HEK293 (cell line): ENCODE measurements at regions not wholly inside any gene's neighbourhood (a gene's known extent, or its start where the extent isn't known, plus 50 kb on each side); places are given as distances from the start of the nearest gene placed in this dataset.

Experiments
- CTCF ChIA-PET: fragments of 350-600 bp; formaldehyde crosslinking; extraction: SDS; loops from one replicate; lab custom pipeline; 2021; ENCODE audit warnings: antibody characterized with exemption; lab: Yijun Ruan, JAX
- POLR2A ChIA-PET: fragments of 300-600 bp; formaldehyde crosslinking; extraction: SDS; loops from one replicate; lab custom pipeline; 2020; ENCODE audit warnings: antibody characterized with exemption, inconsistent platforms; lab: Yijun Ruan, JAX
- H3K27ac ChIP-seq: fragments of 200-500 bp; sonication (Bioruptor generic); 2 replicates; pipeline ENCODE4 v1.5.1; 2014; ENCODE audit warnings: low read depth, low read length, control low read depth, inconsistent platforms; ENCODE audit errors: extremely low read depth
- H3K36me3 ChIP-seq, 2 experiments: fragments of 200-500 bp in 1 of 2; sonication (Bioruptor generic) in 1 of 2; 1 replicate in 1 of 2; 2 replicates in 1 of 2; pipeline ENCODE4 v1.5.1; 2014 to 2017; ENCODE audit warnings: inconsistent platforms in 2 of 2, low read length in 2 of 2; ENCODE audit not compliant: control insufficient read depth in 2 of 2, insufficient read depth in 1 of 2
- H3K4me1 ChIP-seq: fragments of 200-500 bp; sonication (Bioruptor generic); 2 replicates; pipeline ENCODE4 v1.5.1; 2014; ENCODE audit warnings: mild to moderate bottlenecking, low read length, inconsistent platforms; ENCODE audit not compliant: control insufficient read depth, insufficient read depth
- H3K4me3 ChIP-seq: 2 replicates; pipeline ENCODE4 v1.5.1; 2011; ENCODE audit warnings: low read depth, mild to moderate bottlenecking, control low read depth, low read length, moderate library complexity
- H3K9me3 ChIP-seq: fragments of 200-500 bp; sonication (Bioruptor generic); 2 replicates; pipeline ENCODE4 v1.5.1; 2014; ENCODE audit warnings: low read depth, low read length, inconsistent platforms; ENCODE audit not compliant: control insufficient read depth, insufficient read depth
- INSM2 ChIP-seq: fragments of 450-650 bp; formaldehyde crosslinking; IDR thresholded peaks from 2 replicates; pipeline ENCODE4 v1.5.1; 2016; ENCODE audit warnings: missing biosample characterization, missing genetic modification characterization
- PATZ1 ChIP-seq: fragments of 450-650 bp; formaldehyde crosslinking; IDR thresholded peaks from 2 replicates; pipeline ENCODE4 v1.5.1; 2016; ENCODE audit warnings: missing biosample characterization, missing genetic modification characterization
- SCRT2 ChIP-seq: fragments of 450-650 bp; formaldehyde crosslinking; IDR thresholded peaks from 2 replicates; pipeline ENCODE4 v1.5.1; 2016; ENCODE audit warnings: missing biosample characterization, missing genetic modification characterization
- ZBTB11 ChIP-seq: fragments of 450-650 bp; formaldehyde crosslinking; conservative IDR thresholded peaks from 2 replicates; pipeline ENCODE4 v1.5.1; 2016; ENCODE audit warnings: low read depth, missing biosample characterization, missing genetic modification characterization
- ZNF157 ChIP-seq: fragments of 450-650 bp; formaldehyde crosslinking; IDR thresholded peaks from 2 replicates; pipeline ENCODE4 v1.5.1; 2016; ENCODE audit warnings: missing biosample characterization, missing genetic modification characterization
- ZNF19 ChIP-seq: fragments of 450-650 bp; formaldehyde crosslinking; IDR thresholded peaks from 2 replicates; pipeline ENCODE4; 2016; ENCODE audit warnings: missing biosample characterization, missing genetic modification characterization, low read depth
- ZNF223 ChIP-seq: fragments of 450-650 bp; formaldehyde crosslinking; IDR thresholded peaks from 2 replicates; pipeline ENCODE4 v1.5.1; 2016; ENCODE audit warnings: missing biosample characterization, missing genetic modification characterization
- ZNF302 ChIP-seq: fragments of 450-650 bp; formaldehyde crosslinking; IDR thresholded peaks from 2 replicates; pipeline ENCODE4 v1.5.1; 2016; ENCODE audit warnings: missing biosample characterization, missing genetic modification characterization, low read depth
- ZNF341 ChIP-seq: fragments of 450-650 bp; formaldehyde crosslinking; IDR thresholded peaks from 2 replicates; pipeline ENCODE4; 2016; ENCODE audit warnings: low read depth, missing biosample characterization, missing genetic modification characterization
- ZNF366 ChIP-seq: fragments of 450-650 bp; formaldehyde crosslinking; conservative IDR thresholded peaks from 2 replicates; pipeline ENCODE4 v1.5.1; 2016; ENCODE audit warnings: missing biosample characterization, missing genetic modification characterization
- ZNF394 ChIP-seq: fragments of 450-650 bp; formaldehyde crosslinking; IDR thresholded peaks from 2 replicates; pipeline ENCODE4 v1.5.1; 2016; ENCODE audit warnings: missing biosample characterization, missing genetic modification characterization, mild to moderate bottlenecking, moderate library complexity, borderline replicate concordance
- ZNF433 ChIP-seq: fragments of 450-650 bp; formaldehyde crosslinking; IDR thresholded peaks from 2 replicates; pipeline ENCODE4 v1.5.1; 2016; ENCODE audit warnings: missing biosample characterization, missing genetic modification characterization, low read depth
- ZNF513 ChIP-seq: fragments of 450-650 bp; IDR thresholded peaks from 2 replicates; pipeline ENCODE4 v1.5.1; 2018; ENCODE audit warnings: missing biosample characterization, missing genetic modification characterization
- ZNF596 ChIP-seq: fragments of 450-650 bp; IDR thresholded peaks from 2 replicates; pipeline ENCODE4 v1.5.0; 2018; ENCODE audit warnings: missing biosample characterization, mild to moderate bottlenecking, missing genetic modification characterization, moderate library complexity
- ZNF701 ChIP-seq: fragments of 450-650 bp; formaldehyde crosslinking; IDR thresholded peaks from 2 replicates; pipeline ENCODE4 v1.5.1; 2016; ENCODE audit warnings: missing biosample characterization, missing genetic modification characterization
- ZNF776 ChIP-seq: fragments of 450-650 bp; formaldehyde crosslinking; IDR thresholded peaks from 2 replicates; pipeline ENCODE4 v1.5.0; 2017; ENCODE audit warnings: missing biosample characterization, missing genetic modification characterization, borderline replicate concordance
- ZSCAN18 ChIP-seq: fragments of 450-650 bp; formaldehyde crosslinking; IDR thresholded peaks from 2 replicates; pipeline ENCODE4 v1.5.1; 2016; ENCODE audit warnings: missing biosample characterization, missing genetic modification characterization

- TF ChIP-seq ZSCAN18 (tag by site-specific recombination) (no peak), ZBTB11 (tag by site-specific recombination) (no peak), ZNF157 (tag by site-specific recombination) (no peak), PATZ1 (no peak), SCRT2 (tag by site-specific recombination) (no peak), ZNF394 (tag by site-specific recombination) (no peak), ZNF513 (no peak)
- Histone ChIP-seq H3K9me3 (no peaks in the 10 kb centered on the region), H3K36me3 (no peaks in the 10 kb centered on the region), H3K27ac (no peak overlapping the region), H3K4me3 (no peak overlapping the region), H3K4me1 (no peaks in the 10 kb centered on the region)
- POLR2A ChIA-PET = no interaction called here
- CTCF ChIA-PET = interaction anchor here (0.6 to 1.7 kb wide), 3 partner anchors 9 to 343 kb away, joined by 4 to 7 read pairs (median 4); no protein-coding TSS in a partner anchor
Observed at GRCh38 chr6:147625946-147626345, 117.5 kb downstream of the SAMD5 start.

GRCh38 chr6:147627411-147627810 lies 118.9 kb downstream of the SAMD5 start:
- H3K4me1 ChIP-seq = no peaks in the 10 kb centered on the region
- ChIA-PET CTCF (interaction anchor here (0.7 kb wide), 1 partner anchor 24 kb away, joined by 3 read pairs; no protein-coding TSS in a partner anchor), POLR2A (no interaction called here)
- H3K27ac ChIP-seq = no peak overlapping the region
- TF ChIP-seq ZNF701 (tag by site-specific recombination) (no peak), INSM2 (no peak), ZNF596 (no peak)
- no peaks in the 10 kb centered on the region for H3K9me3 ChIP-seq
- no peak overlapping the region for H3K4me3 ChIP-seq
- H3K36me3 ChIP-seq = no peaks in the 10 kb centered on the region

- ChIA-PET POLR2A (no interaction called here), CTCF (no interaction called here)
- Histone ChIP-seq H3K4me3 (no peak overlapping the region), H3K27ac (no peak overlapping the region), H3K4me1 (no peaks in the 10 kb centered on the region), H3K36me3 (no peaks in the 10 kb centered on the region), H3K9me3 (no peaks in the 10 kb centered on the region)
- TF ChIP-seq ZNF341 (tag by site-specific recombination) (no peak), ZNF776 (tag by site-specific recombination) (no peak), ZNF366 (tag by site-specific recombination) (no peak), ZNF433 (no peak), ZNF302 (tag by site-specific recombination) (no peak), ZNF223 (tag by site-specific recombination) (no peak), ZNF19 (no peak)
Observed at GRCh38 chr6:147633191-147633590, 124.7 kb downstream of the SAMD5 start.
